Astrocyte (in vitro differentiated cells and primary cell): ENCODE measurements at regions not wholly inside any gene's neighbourhood (a gene's known extent, or its start where the extent isn't known, plus 50 kb on each side); places are given as distances from the start of the nearest gene placed in this dataset.

Source experiments
- DNase-seq: peaks from one replicate; pipeline ENCODE4 v3.0.0-alpha.2; 2010; ENCODE audit warnings: low read depth
- FAIRE-seq: peaks from 2 replicates; lab custom pipeline; 2011; peaks lifted over from hg19 to GRCh38; lab: Jason Lieb, UNC
- H2AFZ ChIP-seq: 2 replicates; pipeline ENCODE4 v1.6.0; 2012; ENCODE audit warnings: low read depth, low read length, inconsistent platforms
- H3K27ac ChIP-seq: 2 replicates; pipeline ENCODE4 v1.5.1; 2011; ENCODE audit warnings: low read depth, low read length, inconsistent platforms
- H3K27me3 ChIP-seq: 2 replicates; pipeline ENCODE4 v1.6.0; 2011; ENCODE audit warnings: low read length, inconsistent platforms; ENCODE audit not compliant: insufficient read depth
- H3K36me3 ChIP-seq: 2 replicates; pipeline ENCODE4 v1.5.1; 2011; ENCODE audit warnings: low read length, inconsistent platforms; ENCODE audit not compliant: insufficient read depth
- H3K4me1 ChIP-seq: 2 replicates; pipeline ENCODE4 v1.5.1; 2011; ENCODE audit warnings: low read length, inconsistent platforms; ENCODE audit not compliant: insufficient read depth
- H3K4me2 ChIP-seq: 2 replicates; pipeline ENCODE4 v1.6.0; 2012; ENCODE audit warnings: low read length, inconsistent platforms
- H3K4me3 ChIP-seq: 2 replicates; pipeline ENCODE4 v1.5.1; 2011; ENCODE audit warnings: low read depth, mild to moderate bottlenecking, low read length, inconsistent platforms; ENCODE audit not compliant: insufficient read depth
- H3K79me2 ChIP-seq: 2 replicates; pipeline ENCODE4 v1.6.0; 2012; ENCODE audit warnings: mild to moderate bottlenecking, low read length, inconsistent platforms; ENCODE audit not compliant: insufficient read depth
- H3K9ac ChIP-seq: 2 replicates; pipeline ENCODE4 v1.6.0; 2012; ENCODE audit warnings: mild to moderate bottlenecking, low read length, inconsistent platforms
- H3K9me3 ChIP-seq: 2 replicates; pipeline ENCODE4 v1.5.1; 2012; ENCODE audit warnings: low read depth, mild to moderate bottlenecking, low read length, inconsistent platforms; ENCODE audit not compliant: insufficient read depth
- H4K20me1 ChIP-seq: 2 replicates; pipeline ENCODE4 v1.6.0; 2012; ENCODE audit warnings: low read length, inconsistent platforms; ENCODE audit not compliant: insufficient read depth
- H3K27ac Mint-ChIP-seq: one replicate; pipeline ENCODE4 v1.8.0; 2021; ENCODE audit warnings: mild to moderate bottlenecking, mixed read lengths; ENCODE audit not compliant: unreplicated experiment
- H3K27me3 Mint-ChIP-seq: one replicate; pipeline ENCODE4 v1.8.0; 2021; ENCODE audit warnings: low read depth, mixed read lengths; ENCODE audit not compliant: unreplicated experiment
- H3K36me3 Mint-ChIP-seq: one replicate; pipeline ENCODE4 v1.8.0; 2021; ENCODE audit warnings: low read depth, mixed read lengths; ENCODE audit not compliant: unreplicated experiment
- H3K4me1 Mint-ChIP-seq: one replicate; pipeline ENCODE4 v1.8.0; 2021; ENCODE audit warnings: low read depth, mixed read lengths; ENCODE audit not compliant: unreplicated experiment
- H3K4me3 Mint-ChIP-seq: one replicate; pipeline ENCODE4 v1.8.0; 2021; ENCODE audit warnings: mild to moderate bottlenecking, moderate library complexity, mixed read lengths; ENCODE audit not compliant: unreplicated experiment
- H3K9me3 Mint-ChIP-seq: one replicate; pipeline ENCODE4 v1.8.0; 2021; ENCODE audit warnings: mild to moderate bottlenecking, mixed read lengths; ENCODE audit not compliant: unreplicated experiment
- EZH2 ChIP-seq: IDR thresholded peaks from 2 replicates; pipeline ENCODE4 v1.6.1; 2012; ENCODE audit warnings: mild to moderate bottlenecking, low read length, inconsistent platforms; ENCODE audit not compliant: insufficient read depth
- TF ChIP-seq, protein P1 (sequence below): IDR thresholded peaks from 2 replicates; pipeline ENCODE4 v1.5.1; 2011; ENCODE audit warnings: low read depth, mild to moderate bottlenecking, inconsistent platforms, low read length, moderate library complexity; ENCODE audit not compliant: insufficient read depth

- Mint-ChIP-seq H3K4me1 (peaks cover 7% of the 10 kb centered on the region), H3K27ac (no peak overlapping the region)
- DNase-seq: no peak
These were observed 81.9 kb upstream of the PTPN1 start for GRCh38 chr20:50428097-50428828.

DNA sequence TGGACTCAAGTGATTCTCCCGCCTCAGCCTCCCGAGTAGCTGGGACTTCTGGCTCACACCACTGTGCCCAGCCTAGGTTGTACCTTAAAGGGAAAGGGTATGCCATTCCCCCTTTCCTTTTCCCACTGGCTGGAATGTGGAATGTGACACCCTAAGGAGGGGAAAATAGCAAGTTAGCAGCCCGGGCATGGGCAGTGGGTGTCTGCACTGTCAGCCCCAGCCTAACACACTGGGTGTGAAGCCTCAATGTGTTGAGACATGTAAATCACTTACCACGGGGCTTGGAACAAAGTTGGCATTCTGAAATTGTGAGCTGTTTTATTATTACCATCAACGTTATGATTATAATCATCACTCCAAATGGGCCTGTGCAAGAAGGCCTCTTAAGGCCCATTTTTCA lies 80.8 kb upstream of the PTPN1 start:
- H3K27ac Mint-ChIP-seq: no peak overlapping the region
- Histone ChIP-seq H3K79me2 (no peaks in the 10 kb centered on the region), H3K4me2 (no peak overlapping the region), H3K4me3 (no peak overlapping the region), H3K9me3 (no peaks in the 10 kb centered on the region), H4K20me1 (no peaks in the 10 kb centered on the region), H3K27me3 (no peaks in the 10 kb centered on the region), H3K4me1 (peaks cover 16% of the 10 kb centered on the region), H3K36me3 (no peaks in the 10 kb centered on the region), H3K9ac (no peak overlapping the region), H3K27ac (no peak overlapping the region), H2AFZ (no peak overlapping the region)
- TF ChIP-seq, protein P1, sequence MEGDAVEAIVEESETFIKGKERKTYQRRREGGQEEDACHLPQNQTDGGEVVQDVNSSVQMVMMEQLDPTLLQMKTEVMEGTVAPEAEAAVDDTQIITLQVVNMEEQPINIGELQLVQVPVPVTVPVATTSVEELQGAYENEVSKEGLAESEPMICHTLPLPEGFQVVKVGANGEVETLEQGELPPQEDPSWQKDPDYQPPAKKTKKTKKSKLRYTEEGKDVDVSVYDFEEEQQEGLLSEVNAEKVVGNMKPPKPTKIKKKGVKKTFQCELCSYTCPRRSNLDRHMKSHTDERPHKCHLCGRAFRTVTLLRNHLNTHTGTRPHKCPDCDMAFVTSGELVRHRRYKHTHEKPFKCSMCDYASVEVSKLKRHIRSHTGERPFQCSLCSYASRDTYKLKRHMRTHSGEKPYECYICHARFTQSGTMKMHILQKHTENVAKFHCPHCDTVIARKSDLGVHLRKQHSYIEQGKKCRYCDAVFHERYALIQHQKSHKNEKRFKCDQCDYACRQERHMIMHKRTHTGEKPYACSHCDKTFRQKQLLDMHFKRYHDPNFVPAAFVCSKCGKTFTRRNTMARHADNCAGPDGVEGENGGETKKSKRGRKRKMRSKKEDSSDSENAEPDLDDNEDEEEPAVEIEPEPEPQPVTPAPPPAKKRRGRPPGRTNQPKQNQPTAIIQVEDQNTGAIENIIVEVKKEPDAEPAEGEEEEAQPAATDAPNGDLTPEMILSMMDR: no peak
- TF ChIP-seq EZH2: no peak
- FAIRE-seq (no peak), DNase-seq (no peak)
- peaks cover 5% of the 10 kb centered on the region for H3K4me1 Mint-ChIP-seq
- no peak overlapping the region for H3K4me3 Mint-ChIP-seq
- H3K9me3 Mint-ChIP-seq: no peaks in the 10 kb centered on the region
- H3K27me3 Mint-ChIP-seq: peaks cover 7% of the 10 kb centered on the region
- no peaks in the 10 kb centered on the region for H3K36me3 Mint-ChIP-seq

More at GRCh38 chr20:50428097-50428828, 81.9 kb upstream of the PTPN1 start:
- no peak overlapping the region for H3K4me2 ChIP-seq
- peak overlapping the region; percentile 21 for H2AFZ ChIP-seq
- Mint-ChIP-seq H3K4me3 (no peak overlapping the region), H3K9me3 (no peaks in the 10 kb centered on the region), H3K36me3 (no peaks in the 10 kb centered on the region), H3K27me3 (peaks cover 7% of the 10 kb centered on the region)
- H4K20me1 ChIP-seq: no peaks in the 10 kb centered on the region
- FAIRE-seq: no peak
- no peak overlapping the region for H3K27ac ChIP-seq
- TF ChIP-seq EZH2: no peak
- TF ChIP-seq, protein P1: no peak
- H3K9me3 ChIP-seq: no peaks in the 10 kb centered on the region
- H3K27me3 ChIP-seq: no peaks in the 10 kb centered on the region
- H3K4me1 ChIP-seq: peaks cover 23% of the 10 kb centered on the region
- no peaks in the 10 kb centered on the region for H3K79me2 ChIP-seq
- H3K36me3 ChIP-seq: no peaks in the 10 kb centered on the region
- H3K9ac ChIP-seq: no peak overlapping the region
- no peak overlapping the region for H3K4me3 ChIP-seq

- Mint-ChIP-seq H3K36me3 (no peaks in the 10 kb centered on the region), H3K4me3 (no peak overlapping the region), H3K27ac (no peak overlapping the region), H3K9me3 (no peaks in the 10 kb centered on the region), H3K4me1 (peaks cover 5% of the 10 kb centered on the region), H3K27me3 (peaks cover 7% of the 10 kb centered on the region)
- no peaks in the 10 kb centered on the region for H4K20me1 ChIP-seq
- no peak overlapping the region for H3K9ac ChIP-seq
- H3K27ac ChIP-seq: no peak overlapping the region
- no peaks in the 10 kb centered on the region for H3K9me3 ChIP-seq
- peaks cover 16% of the 10 kb centered on the region for H3K4me1 ChIP-seq
- no peak for TF ChIP-seq EZH2
- TF ChIP-seq, protein P1: no peak
- no peak overlapping the region for H3K4me3 ChIP-seq
- FAIRE-seq (no peak), DNase-seq (no peak)
- no peaks in the 10 kb centered on the region for H3K79me2 ChIP-seq
- H2AFZ ChIP-seq: peak overlapping the region; percentile 42
- H3K4me2 ChIP-seq: no peak overlapping the region
- H3K36me3 ChIP-seq: no peaks in the 10 kb centered on the region
- no peaks in the 10 kb centered on the region for H3K27me3 ChIP-seq
These were observed 79.1 kb upstream of the PTPN1 start for GRCh38 chr20:50431066-50431450.
